Smooth muscle cell (in vitro differentiated cells): ENCODE measurements at regions not wholly inside any gene's neighbourhood (a gene's known extent, or its start where the extent isn't known, plus 50 kb on each side); places are given as distances from the start of the nearest gene placed in this dataset.

Experiments used
- DNase-seq: peaks from one replicate; lab custom pipeline; 2025; ENCODE audit not compliant: unreplicated experiment; lab: John Stamatoyannopoulos, UW
- H2AFZ ChIP-seq: fragments of 200-600 bp; sonication (generic); 2 replicates; pipeline ENCODE4 v1.6.0; 2016; ENCODE audit warnings: antibody characterized with exemption, low read depth, mild to moderate bottlenecking
- H3F3A ChIP-seq: fragments of 200-600 bp; sonication (generic); 2 replicates; pipeline ENCODE4 v1.6.0; 2017; ENCODE audit warnings: antibody characterized with exemption, low read depth
- H3K27ac ChIP-seq: fragments of 200-600 bp; sonication (generic); 2 replicates; pipeline ENCODE4 v1.5.1; 2016; ENCODE audit warnings: low read depth, mild to moderate bottlenecking
- H3K27me3 ChIP-seq: fragments of 200-600 bp; sonication (generic); 2 replicates; pipeline ENCODE4 v1.6.1; 2016; ENCODE audit warnings: low read depth, mild to moderate bottlenecking
- H3K36me3 ChIP-seq: fragments of 200-600 bp; sonication (generic); 2 replicates; pipeline ENCODE4 v1.5.1; 2016; ENCODE audit warnings: low read depth
- H3K4me1 ChIP-seq: fragments of 200-600 bp; sonication (generic); 2 replicates; pipeline ENCODE4 v1.5.1; 2016; ENCODE audit warnings: low read depth
- H3K4me2 ChIP-seq: fragments of 200-600 bp; sonication (generic); 2 replicates; pipeline ENCODE4 v1.6.0; 2016; ENCODE audit warnings: mild to moderate bottlenecking
- H3K4me3 ChIP-seq: fragments of 200-600 bp; sonication (generic); 2 replicates; pipeline ENCODE4 v1.5.1; 2016; ENCODE audit warnings: mild to moderate bottlenecking
- H3K79me2 ChIP-seq: fragments of 200-600 bp; sonication (generic); 2 replicates; pipeline ENCODE4 v1.6.0; 2016; ENCODE audit warnings: low read depth, mild to moderate bottlenecking
- H3K9ac ChIP-seq: fragments of 200-600 bp; sonication (generic); 2 replicates; pipeline ENCODE4 v1.6.0; 2016; ENCODE audit warnings: low read depth
- H3K9me3 ChIP-seq: fragments of 200-600 bp; sonication (generic); replicated peaks from 2 replicates; pipeline ENCODE4 v1.5.1; 2016; ENCODE audit warnings: low read depth
- H4K20me1 ChIP-seq: fragments of 200-600 bp; sonication (generic); 2 replicates; pipeline ENCODE4 v1.6.0; 2016; ENCODE audit warnings: low read depth
- WGBS: methylation state at CpG from one replicate; pipeline ENCODE4 v1.1.7; 2016; ENCODE audit warnings: low lambda C conversion rate; 5-methylcytosine and 5-hydroxymethylcytosine counted together
- TF ChIP-seq, protein P1 (sequence below): fragments of 200-600 bp; sonication (generic); IDR thresholded peaks from 2 replicates; pipeline ENCODE4 v1.5.1; 2017; ENCODE audit warnings: borderline replicate concordance, mild to moderate bottlenecking, antibody characterized with exemption; ENCODE audit not compliant: insufficient read depth, poor library complexity, severe bottlenecking

- Histone ChIP-seq H3K4me2 (no peak overlapping the region), H3K4me3 (no peak overlapping the region), H3F3A (no peaks in the 10 kb centered on the region), H2AFZ (no peak overlapping the region), H3K27ac (no peak overlapping the region), H3K79me2 (no peaks in the 10 kb centered on the region), H3K27me3 (no peaks in the 10 kb centered on the region), H4K20me1 (no peaks in the 10 kb centered on the region), H3K9ac (no peak overlapping the region), H3K36me3 (no peaks in the 10 kb centered on the region), H3K9me3 (no peaks in the 10 kb centered on the region), H3K4me1 (no peaks in the 10 kb centered on the region)
- TF ChIP-seq, protein P1, sequence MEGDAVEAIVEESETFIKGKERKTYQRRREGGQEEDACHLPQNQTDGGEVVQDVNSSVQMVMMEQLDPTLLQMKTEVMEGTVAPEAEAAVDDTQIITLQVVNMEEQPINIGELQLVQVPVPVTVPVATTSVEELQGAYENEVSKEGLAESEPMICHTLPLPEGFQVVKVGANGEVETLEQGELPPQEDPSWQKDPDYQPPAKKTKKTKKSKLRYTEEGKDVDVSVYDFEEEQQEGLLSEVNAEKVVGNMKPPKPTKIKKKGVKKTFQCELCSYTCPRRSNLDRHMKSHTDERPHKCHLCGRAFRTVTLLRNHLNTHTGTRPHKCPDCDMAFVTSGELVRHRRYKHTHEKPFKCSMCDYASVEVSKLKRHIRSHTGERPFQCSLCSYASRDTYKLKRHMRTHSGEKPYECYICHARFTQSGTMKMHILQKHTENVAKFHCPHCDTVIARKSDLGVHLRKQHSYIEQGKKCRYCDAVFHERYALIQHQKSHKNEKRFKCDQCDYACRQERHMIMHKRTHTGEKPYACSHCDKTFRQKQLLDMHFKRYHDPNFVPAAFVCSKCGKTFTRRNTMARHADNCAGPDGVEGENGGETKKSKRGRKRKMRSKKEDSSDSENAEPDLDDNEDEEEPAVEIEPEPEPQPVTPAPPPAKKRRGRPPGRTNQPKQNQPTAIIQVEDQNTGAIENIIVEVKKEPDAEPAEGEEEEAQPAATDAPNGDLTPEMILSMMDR: no peak
- DNase-seq: no peak
- WGBS: 56% methylated on average over 1 of the region's 1 CpG
Measured at GRCh38 chr12:11477110-11477509, 81.7 kb upstream of the PRB2 start.

- DNase-seq: no peak
- 74% methylated on average over 2 of the region's 2 CpGs for WGBS
- Histone ChIP-seq H3K36me3 (no peaks in the 10 kb centered on the region), H3K9me3 (no peaks in the 10 kb centered on the region), H3K4me3 (no peak overlapping the region), H3F3A (no peaks in the 10 kb centered on the region), H3K79me2 (no peaks in the 10 kb centered on the region), H3K4me1 (no peaks in the 10 kb centered on the region), H3K27me3 (peaks cover 3% of the 10 kb centered on the region), H3K9ac (no peak overlapping the region), H3K27ac (no peak overlapping the region), H3K4me2 (no peak overlapping the region), H2AFZ (no peak overlapping the region), H4K20me1 (no peaks in the 10 kb centered on the region)
- TF ChIP-seq, protein P1: no peak
Measured at GRCh38 chr12:11482955-11483354, 87.6 kb upstream of the PRB2 start.

GRCh38 chr12:11486623-11487444 lies 91.5 kb upstream of the PRB2 start:
- Histone ChIP-seq H3K9ac (no peak overlapping the region), H3K9me3 (no peaks in the 10 kb centered on the region), H3K27ac (no peak overlapping the region), H3K4me2 (peak overlapping the region; percentile 68), H3K4me1 (no peaks in the 10 kb centered on the region), H3K36me3 (no peaks in the 10 kb centered on the region), H2AFZ (peak overlapping the region; percentile 47), H3K27me3 (peaks cover 27% of the 10 kb centered on the region), H3K4me3 (peak overlapping the region; percentile 28), H4K20me1 (no peaks in the 10 kb centered on the region), H3K79me2 (no peaks in the 10 kb centered on the region), H3F3A (no peaks in the 10 kb centered on the region)
- no peak for DNase-seq
- WGBS: 30% methylated on average over 13 of the region's 13 CpGs
- TF ChIP-seq, protein P1: peak; percentile 98

DNA sequence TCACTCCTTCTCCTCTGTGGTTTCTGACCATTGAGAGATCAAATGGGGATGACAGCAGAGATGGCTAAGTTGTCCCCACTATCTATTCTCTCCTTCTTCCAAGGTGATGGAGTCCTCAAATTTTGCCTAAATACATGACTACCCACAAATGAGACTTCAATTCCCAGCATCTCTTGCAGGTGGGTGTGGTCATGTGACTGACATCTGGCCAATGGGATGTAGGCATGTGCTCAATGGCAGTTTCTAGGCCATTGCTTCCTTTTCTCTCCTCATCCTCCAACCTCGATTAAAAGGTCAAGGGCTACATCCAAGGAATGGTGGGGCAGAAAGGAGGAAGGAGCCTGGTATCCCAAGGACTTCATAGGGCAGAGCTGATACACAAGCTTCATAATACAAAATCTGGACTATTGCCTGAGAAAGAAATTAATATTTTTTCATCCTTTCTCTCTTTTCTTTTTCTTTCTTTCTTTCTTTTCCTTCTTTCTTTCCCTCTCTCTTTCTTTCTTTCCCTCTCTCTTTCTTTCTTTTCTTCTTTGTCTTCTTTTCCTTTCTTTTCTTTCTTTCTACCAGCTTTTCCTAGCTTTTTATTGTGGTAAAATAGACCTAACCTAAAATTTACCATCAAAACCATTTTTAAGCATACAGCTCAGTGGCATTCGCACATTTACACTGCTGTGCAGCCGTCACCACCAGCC lies 100.9 kb upstream of the PRB2 start:
- no peak for DNase-seq
- H3K27me3 ChIP-seq: peaks cover 13% of the 10 kb centered on the region
- WGBS: 79% methylated on average over 3 of the region's 3 CpGs
- no peaks in the 10 kb centered on the region for H3K79me2 ChIP-seq
- H3K4me2 ChIP-seq: no peak overlapping the region
- no peak overlapping the region for H3K9ac ChIP-seq
- H3K4me3 ChIP-seq: no peak overlapping the region
- no peaks in the 10 kb centered on the region for H3F3A ChIP-seq
- H3K4me1 ChIP-seq: peaks cover 3% of the 10 kb centered on the region
- H3K9me3 ChIP-seq: no peaks in the 10 kb centered on the region
- TF ChIP-seq, protein P1: no peak
- H2AFZ ChIP-seq: no peak overlapping the region
- no peaks in the 10 kb centered on the region for H3K36me3 ChIP-seq
- no peak overlapping the region for H3K27ac ChIP-seq
- H4K20me1 ChIP-seq: peaks cover 8% of the 10 kb centered on the region
